HuH-7 (cell line): ENCODE measurements at regions not wholly inside any gene's neighbourhood (a gene's known extent, or its start where the extent isn't known, plus 50 kb on each side); places are given as distances from the start of the nearest gene placed in this dataset.

ENCODE experiments used
- DNase-seq: peaks from one replicate; pipeline ENCODE4 v3.0.0; 2011; ENCODE audit warnings: low spot score

- no peak for DNase-seq
These were observed 249.7 kb downstream of the SPTSSA start for GRCh38 chr14:34212172-34212929.

- no peak for DNase-seq
These were observed 250.3 kb downstream of the SPTSSA start for GRCh38 chr14:34211732-34212131.

- DNase-seq = no peak
These were observed 253.5 kb downstream of the SPTSSA start for GRCh38 chr14:34208532-34208931.

GRCh38 chr14:34205799-34206198 is 254.9 kb upstream of the EGLN3 start:
- no peak for DNase-seq

GRCh38 chr14:34204774-34205173 is 253.9 kb upstream of the EGLN3 start:
- no peak for DNase-seq

GRCh38 chr14:34203251-34203722 is 252.4 kb upstream of the EGLN3 start:
- no peak for DNase-seq

- DNase-seq = no peak
These were observed 251.2 kb upstream of the EGLN3 start for GRCh38 chr14:34201909-34202637.

- DNase-seq = no peak
These were observed 248.7 kb upstream of the EGLN3 start for GRCh38 chr14:34199585-34199984.

DNA sequence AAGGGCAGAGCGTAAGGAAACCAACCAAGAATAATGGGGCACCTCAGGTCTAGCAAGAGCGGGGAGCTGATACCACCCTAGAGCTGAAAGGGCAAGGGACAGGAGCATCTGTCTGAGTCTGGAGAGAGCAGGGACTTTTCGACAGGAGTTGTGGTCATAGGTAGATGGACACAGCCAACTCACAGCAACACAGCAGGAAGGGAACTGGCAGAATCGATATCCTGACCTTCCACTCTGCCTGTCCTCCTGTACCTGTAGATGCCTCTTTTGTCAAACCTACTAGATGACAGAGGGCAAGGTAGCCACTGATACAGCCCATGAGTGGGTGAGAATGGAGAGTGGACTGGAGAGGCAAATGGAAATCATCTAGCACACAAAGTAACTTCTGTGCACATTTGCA is 247.2 kb upstream of the EGLN3 start:
- no peak for DNase-seq

DNA sequence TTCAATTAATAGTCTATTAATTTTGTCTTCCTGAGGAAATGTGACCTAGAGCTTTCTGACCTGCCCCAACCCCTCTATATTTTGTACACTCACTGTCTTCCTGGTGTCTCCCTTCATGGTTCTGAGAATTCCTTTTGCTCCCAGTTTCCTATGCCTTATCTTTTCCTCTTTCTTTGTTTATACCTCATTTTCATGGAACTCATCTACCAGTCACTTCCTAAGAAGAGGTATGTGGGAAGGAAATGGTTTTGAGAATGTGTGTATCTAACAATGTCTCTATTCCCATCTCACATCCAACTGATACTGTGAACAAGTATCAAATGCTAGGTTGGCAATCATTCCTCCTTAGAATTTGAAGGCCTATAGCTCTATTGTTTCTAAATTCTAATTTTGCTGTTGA is 245.1 kb upstream of the EGLN3 start:
- no peak for DNase-seq

- no peak for DNase-seq
These were observed 239.8 kb upstream of the EGLN3 start for GRCh38 chr14:34190717-34191116.

DNA sequence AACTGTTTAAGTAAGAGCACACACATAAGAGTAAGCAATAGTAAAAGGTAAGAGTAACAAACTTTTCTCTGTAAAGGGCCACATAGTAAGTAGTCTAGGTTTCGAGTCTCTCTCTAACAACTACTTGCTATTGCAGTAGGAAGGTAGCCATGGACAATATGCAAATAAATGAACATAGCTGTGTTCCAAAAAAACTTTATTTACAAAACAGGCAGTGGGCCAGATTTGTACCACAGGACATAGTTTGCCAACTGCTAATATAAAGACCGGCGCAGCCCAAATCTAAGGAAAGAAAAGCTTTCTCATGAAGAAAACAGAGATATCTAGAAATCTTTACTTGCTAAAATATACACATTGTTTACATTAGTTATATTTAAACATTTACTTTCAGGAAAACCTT is 239.0 kb upstream of the EGLN3 start:
- DNase-seq = no peak

DNA sequence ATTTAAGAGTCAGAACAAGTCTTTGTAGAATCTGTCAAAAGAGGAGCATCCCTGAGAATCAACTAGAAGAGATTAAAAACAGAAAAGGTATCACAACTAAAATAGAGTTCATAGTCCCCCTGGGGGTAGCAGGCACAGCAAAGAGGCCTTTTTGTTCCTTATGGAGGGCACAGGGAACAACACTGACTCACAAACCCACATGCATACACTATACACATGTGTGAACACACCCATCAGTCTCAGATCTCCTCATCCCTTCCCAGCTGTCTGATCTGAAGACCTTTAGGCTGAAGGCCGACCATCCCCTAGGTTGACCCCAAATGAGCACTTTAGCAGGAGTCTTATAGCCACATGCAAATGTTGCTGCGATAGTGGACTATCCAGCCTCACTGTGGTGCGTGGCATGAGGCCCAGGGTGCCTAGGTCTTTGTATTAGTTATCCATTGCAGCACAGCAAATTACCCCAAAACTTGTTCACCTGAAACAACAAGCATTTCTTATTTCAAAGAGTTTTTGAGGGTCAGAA is 236.7 kb upstream of the EGLN3 start:
- DNase-seq = no peak

DNA sequence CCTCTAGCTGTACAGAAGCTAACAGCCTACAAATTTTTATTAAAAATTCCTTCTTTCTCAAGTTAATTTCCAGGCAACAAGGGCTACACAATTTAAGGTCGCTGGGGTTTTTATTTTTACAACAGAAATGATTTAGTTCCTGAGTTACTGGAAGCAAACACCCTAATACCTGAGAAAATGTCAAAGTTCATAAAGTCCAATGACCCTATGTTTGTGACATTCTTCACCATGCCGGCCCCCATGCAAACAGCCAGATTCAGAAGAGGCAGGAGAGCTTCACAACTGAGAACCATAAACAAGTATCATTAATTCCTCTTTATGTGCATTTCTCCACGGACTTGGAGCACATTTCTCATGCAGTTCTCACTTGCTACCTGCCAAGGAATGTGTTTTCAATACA is 236.2 kb upstream of the EGLN3 start:
- DNase-seq = no peak

DNA sequence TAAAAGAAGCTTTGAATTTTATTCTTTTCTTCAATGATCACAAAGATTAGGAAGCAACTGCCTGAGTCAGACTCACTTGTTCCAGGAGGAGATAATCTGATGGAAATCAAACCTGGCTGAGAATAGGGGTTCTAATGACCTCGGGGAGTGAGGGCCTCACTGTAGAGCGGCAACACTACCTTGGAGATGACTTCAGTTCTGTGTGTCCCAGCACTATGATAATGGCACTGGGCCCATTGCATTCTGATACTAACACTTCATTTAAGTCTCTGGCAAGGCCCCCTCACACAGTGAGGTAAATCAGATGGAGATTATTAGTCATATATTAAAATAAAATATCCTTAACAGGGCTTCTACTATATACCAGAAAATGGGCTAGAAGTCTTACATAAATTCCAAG is 233.3 kb upstream of the EGLN3 start:
- DNase-seq = no peak

DNA sequence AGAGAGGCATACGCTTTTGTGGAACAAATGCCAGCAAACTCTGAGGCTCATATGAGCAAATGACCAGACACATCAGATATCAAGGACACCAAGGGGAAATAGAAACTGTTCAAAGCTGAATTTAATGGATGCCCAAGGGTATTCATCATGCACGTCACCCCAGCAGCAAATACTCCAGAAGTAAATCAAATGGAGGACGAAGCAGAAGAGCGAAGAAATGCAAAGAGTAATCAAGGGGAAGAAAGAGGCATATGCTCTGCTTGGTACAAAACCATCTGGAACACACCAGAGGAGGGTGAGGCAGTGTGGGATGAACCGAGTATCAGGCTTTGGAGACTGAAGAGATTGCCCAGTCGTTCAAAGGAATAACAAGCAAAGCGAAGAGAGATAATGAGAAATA is 232.6 kb upstream of the EGLN3 start:
- no peak for DNase-seq

DNA sequence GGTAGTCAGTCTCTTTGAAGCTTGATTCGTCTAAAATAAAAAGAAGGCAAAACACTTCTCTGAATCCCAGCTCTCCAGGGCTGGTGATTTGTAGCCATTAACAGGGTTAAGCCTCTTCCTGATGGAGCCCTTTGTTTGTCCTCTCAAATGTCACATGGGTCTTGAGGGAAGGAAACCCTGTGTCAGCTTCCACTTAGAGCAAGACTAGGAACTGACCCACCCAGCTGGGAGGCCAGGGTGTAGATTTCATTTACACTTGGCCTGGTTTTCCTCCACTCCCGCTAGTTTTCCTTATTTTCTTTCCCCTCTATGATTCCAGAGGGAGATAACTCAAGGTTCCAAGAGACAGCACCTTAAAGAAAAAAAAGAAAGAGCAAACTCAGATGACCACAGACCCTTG is 230.5 kb upstream of the EGLN3 start:
- no peak for DNase-seq

DNA sequence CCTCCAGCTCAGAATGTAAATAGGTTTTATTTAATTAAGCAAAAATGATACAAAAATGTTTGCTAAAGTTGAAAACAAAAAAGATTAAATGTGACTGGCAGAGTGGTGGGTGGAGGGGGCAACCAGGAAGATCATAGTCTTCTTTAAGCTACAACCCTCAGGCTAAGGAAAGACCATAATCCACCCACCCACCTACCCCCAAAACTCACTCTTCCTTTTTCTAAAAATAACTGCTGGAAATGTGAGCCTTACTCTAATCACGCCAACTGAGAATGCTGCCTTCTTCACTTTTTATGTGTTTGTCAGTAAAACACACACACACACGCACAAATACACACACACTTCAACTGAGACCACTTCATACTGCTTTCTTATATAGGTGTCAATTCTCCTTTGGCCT is 230.0 kb upstream of the EGLN3 start:
- no peak for DNase-seq

- DNase-seq = no peak
These were observed 229.6 kb upstream of the EGLN3 start for GRCh38 chr14:34180434-34180833.

DNA sequence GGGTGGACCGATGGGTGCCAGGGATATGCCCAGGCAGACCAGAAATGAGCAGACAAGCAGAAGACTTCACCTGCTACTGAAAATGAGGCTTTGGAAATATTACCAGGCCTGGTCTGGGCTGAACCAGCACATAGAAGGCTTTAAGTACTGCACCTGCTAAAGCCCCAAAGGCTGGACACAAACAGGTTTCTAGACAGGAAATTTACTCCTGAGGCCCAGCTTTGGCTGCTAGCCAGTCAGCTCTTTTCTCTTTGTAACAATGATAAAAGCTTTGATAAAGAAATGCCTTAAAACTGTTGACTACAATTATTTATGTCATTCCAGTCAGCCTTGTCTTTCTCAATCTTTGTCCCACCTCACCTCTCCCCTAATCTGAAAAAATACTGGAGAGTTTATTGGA is 228.9 kb upstream of the EGLN3 start:
- DNase-seq = no peak

GRCh38 chr14:34177466-34177865 is 226.6 kb upstream of the EGLN3 start:
- no peak for DNase-seq

GRCh38 chr14:34175574-34175973 is 224.7 kb upstream of the EGLN3 start:
- no peak for DNase-seq

GRCh38 chr14:34174973-34175372 is 224.1 kb upstream of the EGLN3 start:
- no peak for DNase-seq
